GM18505 (cell line): ENCODE measurements at regions not wholly inside any gene's neighbourhood (a gene's known extent, or its start where the extent isn't known, plus 50 kb on each side); places are given as distances from the start of the nearest gene placed in this dataset.

Source experiments
- ATAC-seq: cut with Tn5 transposase; IDR thresholded peaks from one replicate; pipeline ENCODE4 v1.9.1; 2021; ENCODE audit not compliant: unreplicated experiment
- POLR2A ChIP-seq: IDR thresholded peaks from 4 replicates; pipeline ENCODE4 v1.6.1; 2011; ENCODE audit warnings: borderline replicate concordance; ENCODE audit not compliant: insufficient read depth, insufficient read length; ENCODE audit errors: extremely low read depth

GRCh38 chr3:34263101-34263621, 464.7 kb downstream of the PDCD6IP start:
- no peak for TF ChIP-seq POLR2A
- no peak for ATAC-seq

GRCh38 chr3:34264337-34265041, 466.1 kb downstream of the PDCD6IP start:
- no peak for ATAC-seq
- no peak for TF ChIP-seq POLR2A

GRCh38 chr3:34267088-34267487, 468.7 kb downstream of the PDCD6IP start:
- TF ChIP-seq POLR2A = no peak
- no peak for ATAC-seq

- no peak for TF ChIP-seq POLR2A
- no peak for ATAC-seq
Measured at GRCh38 chr3:34268032-34268709, 469.7 kb downstream of the PDCD6IP start.

- ATAC-seq = no peak
- no peak for TF ChIP-seq POLR2A
Measured at GRCh38 chr3:34275811-34276210, 477.4 kb downstream of the PDCD6IP start.

- TF ChIP-seq POLR2A = no peak
- ATAC-seq = no peak
Measured at GRCh38 chr3:34276342-34276741, 477.9 kb downstream of the PDCD6IP start.

GRCh38 chr3:34277110-34277509, 478.7 kb downstream of the PDCD6IP start:
- no peak for ATAC-seq
- no peak for TF ChIP-seq POLR2A

GRCh38 chr3:34279901-34280300, 481.5 kb downstream of the PDCD6IP start:
- ATAC-seq = no peak

GRCh38 chr3:34283751-34284150, 485.3 kb downstream of the PDCD6IP start:
- ATAC-seq = no peak
- no peak for TF ChIP-seq POLR2A

More at GRCh38 chr3:34279901-34280300, 481.5 kb downstream of the PDCD6IP start:
- no peak for TF ChIP-seq POLR2A

GRCh38 chr3:34284959-34285826, 486.8 kb downstream of the PDCD6IP start:
- no peak for TF ChIP-seq POLR2A
- ATAC-seq = no peak

GRCh38 chr3:34285827-34286188, 487.4 kb downstream of the PDCD6IP start:
- no peak for ATAC-seq
- no peak for TF ChIP-seq POLR2A

- no peak for TF ChIP-seq POLR2A
- no peak for ATAC-seq
Measured at GRCh38 chr3:34292605-34293300, 494.3 kb downstream of the PDCD6IP start.

- no peak for TF ChIP-seq POLR2A
- no peak for ATAC-seq
Measured at GRCh38 chr3:34294240-34294639, 495.8 kb downstream of the PDCD6IP start.
